ENCODE measurements at regions not wholly inside any gene's neighbourhood (a gene's known extent, or its start where the extent isn't known, plus 50 kb on each side); places are given as distances from the start of the nearest gene placed in this dataset.

- TF ChIP-seq POLR2AphosphoS5 (IDR thresholded peaks at IDR 0.05; ENCODE audit: insufficient read depth in 1 of 2, low read depth in 1 of 2) (no peak), POLR2A (IDR thresholded peaks at IDR 0.05) (no peak)
Measured at GRCh38 chr18:47587587-47587986, 336.1 kb upstream of the SKOR2 start.

Data from vagina (tissue), 2 donors.